Testis (tissue), 2 donors: ENCODE measurements at regions not wholly inside any gene's neighbourhood (a gene's known extent, or its start where the extent isn't known, plus 50 kb on each side); places are given as distances from the start of the nearest gene placed in this dataset.

Source experiments
- DNase-seq: peaks from one replicate; pipeline ENCODE4 v3.0.0-alpha.2; 2019
- H3K27ac ChIP-seq, 2 donors: fragments of 200-600 bp; sonication (generic); one replicate each; pipeline ENCODE4 v1.5.1; 2019
- H3K27me3 ChIP-seq: fragments of 200-600 bp; sonication (generic); one replicate; pipeline ENCODE4 v1.5.1; 2019
- H3K36me3 ChIP-seq: fragments of 200-600 bp; sonication (generic); one replicate; pipeline ENCODE4 v1.5.1; 2017; ENCODE audit warnings: low read depth; ENCODE audit errors: missing control alignments
- H3K4me1 ChIP-seq: fragments of 200-600 bp; sonication (generic); one replicate; pipeline ENCODE4 v1.5.1; 2019
- H3K4me3 ChIP-seq, 2 donors: fragments of 200-600 bp; sonication (generic); one replicate each; pipeline ENCODE4 v1.5.1; 2017 to 2019
- H3K9me3 ChIP-seq: fragments of 200-600 bp; sonication (generic); one replicate; pipeline ENCODE4 v1.5.1; 2017
- POLR2A ChIP-seq: fragments of 450-650 bp; IDR thresholded peaks from one replicate; pipeline ENCODE4 v1.6.1; 2017; ENCODE audit warnings: antibody characterized with exemption, mild to moderate bottlenecking, moderate library complexity
- WGBS, 2 donors: methylation state at CpG; one replicate each; pipeline ENCODE4 v1.1.5; 2018; 5-methylcytosine and 5-hydroxymethylcytosine counted together
- intact Hi-C: fragments of 100-400 bp; cut with DNase I; formaldehyde crosslinking; loops from one replicate; pipeline ENCODE4 v1.15.1; 2023; ENCODE audit warnings: low total_unique reads
- TF ChIP-seq, protein P1 (sequence below), 3 experiments: fragments of 450-650 bp in 2 of 3; fragments of 200-600 bp in 1 of 3; sonication (generic) in 1 of 3; IDR thresholded peaks; one replicate each; pipeline ENCODE4 v1.5.1; 2016 to 2019; ENCODE audit warnings: antibody characterized with exemption in 3 of 3, mild to moderate bottlenecking in 2 of 3, moderate library complexity in 1 of 3

DNA sequence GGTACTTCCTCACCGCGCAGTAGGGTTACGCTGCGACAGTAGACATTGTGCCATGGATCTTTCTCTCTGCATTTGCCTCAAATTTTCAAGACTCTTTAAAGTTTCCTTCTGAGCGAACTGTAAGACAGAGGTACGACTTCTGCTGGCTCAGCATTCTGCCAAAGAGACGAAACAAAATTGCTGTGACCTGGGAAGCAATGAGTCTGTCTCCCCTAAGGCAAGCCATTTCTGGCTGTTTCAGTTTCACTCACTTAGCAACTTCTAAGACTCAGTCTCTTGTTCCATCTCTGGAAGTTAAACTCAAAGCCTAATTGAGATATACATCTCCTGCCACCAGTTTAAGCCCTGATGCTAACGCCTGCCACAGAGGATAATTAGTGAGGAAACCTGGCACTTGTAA, 510.9 kb upstream of the DAB1 start:
- Histone ChIP-seq H3K4me1 (no peaks in the 10 kb centered on the region), H3K36me3 (no peaks in the 10 kb centered on the region), H3K27me3 (no peaks in the 10 kb centered on the region), H3K9me3 (no peaks in the 10 kb centered on the region), H3K4me3 (no peak overlapping the region), H3K27ac (no peak overlapping the region)
- intact Hi-C loops, result no loop called here
- DNase-seq, result no peak
- TF ChIP-seq, protein P1, sequence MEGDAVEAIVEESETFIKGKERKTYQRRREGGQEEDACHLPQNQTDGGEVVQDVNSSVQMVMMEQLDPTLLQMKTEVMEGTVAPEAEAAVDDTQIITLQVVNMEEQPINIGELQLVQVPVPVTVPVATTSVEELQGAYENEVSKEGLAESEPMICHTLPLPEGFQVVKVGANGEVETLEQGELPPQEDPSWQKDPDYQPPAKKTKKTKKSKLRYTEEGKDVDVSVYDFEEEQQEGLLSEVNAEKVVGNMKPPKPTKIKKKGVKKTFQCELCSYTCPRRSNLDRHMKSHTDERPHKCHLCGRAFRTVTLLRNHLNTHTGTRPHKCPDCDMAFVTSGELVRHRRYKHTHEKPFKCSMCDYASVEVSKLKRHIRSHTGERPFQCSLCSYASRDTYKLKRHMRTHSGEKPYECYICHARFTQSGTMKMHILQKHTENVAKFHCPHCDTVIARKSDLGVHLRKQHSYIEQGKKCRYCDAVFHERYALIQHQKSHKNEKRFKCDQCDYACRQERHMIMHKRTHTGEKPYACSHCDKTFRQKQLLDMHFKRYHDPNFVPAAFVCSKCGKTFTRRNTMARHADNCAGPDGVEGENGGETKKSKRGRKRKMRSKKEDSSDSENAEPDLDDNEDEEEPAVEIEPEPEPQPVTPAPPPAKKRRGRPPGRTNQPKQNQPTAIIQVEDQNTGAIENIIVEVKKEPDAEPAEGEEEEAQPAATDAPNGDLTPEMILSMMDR (IDR thresholded peaks at IDR 0.05), result no peak
- no peak for TF ChIP-seq POLR2A
- 71 to 80% methylated on average over 8 of the region's 8 CpGs for whole genome bisulfite sequencing, 2 donors

DNA sequence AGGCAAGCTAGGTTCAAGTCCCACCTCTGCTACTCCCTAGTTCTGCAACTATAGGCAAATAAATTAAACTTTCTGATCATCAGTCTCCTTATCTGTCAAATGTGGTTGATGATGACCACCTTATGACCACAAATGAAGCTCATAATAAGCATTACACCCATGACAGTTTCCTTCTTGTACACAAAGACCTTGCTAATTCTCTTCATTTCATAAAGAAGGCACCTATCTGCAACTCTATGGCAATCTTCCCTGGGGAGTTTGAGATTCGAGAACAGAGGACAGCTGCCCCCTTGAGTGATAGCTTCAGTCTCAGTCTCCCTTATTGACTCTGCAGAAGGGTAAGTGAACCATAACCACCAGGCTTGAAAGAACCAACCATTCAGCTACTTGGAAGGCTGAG, 503.1 kb upstream of the DAB1 start:
- H3K9me3 ChIP-seq, result no peaks in the 10 kb centered on the region
- TF ChIP-seq, protein P1 (IDR thresholded peaks at IDR 0.05), result no peak
- no peak for TF ChIP-seq POLR2A
- DNase-seq, result no peak
- H3K4me3 ChIP-seq, result no peak overlapping the region
- no peaks in the 10 kb centered on the region for H3K4me1 ChIP-seq
- intact Hi-C loops, result loop anchor here (5.0 kb wide), 1 partner anchor 220 kb away; no protein-coding TSS in a partner anchor
- H3K36me3 ChIP-seq, result no peaks in the 10 kb centered on the region
- WGBS, 2 donors, result 68 to 82% methylated on average over 1 of the region's 1 CpG
- H3K27me3 ChIP-seq, result no peaks in the 10 kb centered on the region
- H3K27ac ChIP-seq, result no peak overlapping the region

DNA sequence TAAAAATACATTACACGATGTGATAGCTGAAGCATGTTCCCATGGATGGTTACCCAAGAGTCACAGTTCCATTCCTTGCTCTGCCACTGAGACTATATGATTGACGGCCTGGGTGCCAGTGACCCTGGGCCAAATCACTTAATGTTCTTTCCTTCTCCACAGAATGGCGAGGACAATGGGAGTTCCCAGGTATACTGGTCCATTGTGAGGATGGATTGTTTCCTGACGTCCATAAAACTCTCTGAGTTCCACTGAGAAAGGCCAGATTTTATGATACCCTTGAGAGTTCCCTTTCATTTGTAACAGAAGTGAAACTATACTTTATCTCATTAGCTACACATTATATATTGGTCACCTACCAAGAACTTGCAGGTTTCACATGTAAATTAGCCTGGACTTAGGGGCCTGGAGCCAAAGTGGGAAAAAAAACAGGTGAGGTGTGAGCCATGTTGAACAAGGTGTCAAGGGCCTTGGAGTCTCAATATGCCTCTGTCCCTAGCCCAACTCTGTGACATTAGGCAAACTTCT, 502.2 kb upstream of the DAB1 start:
- Histone ChIP-seq H3K9me3 (no peaks in the 10 kb centered on the region), H3K27ac (no peak overlapping the region), H3K4me1 (no peaks in the 10 kb centered on the region), H3K4me3 (no peak overlapping the region), H3K36me3 (no peaks in the 10 kb centered on the region), H3K27me3 (no peaks in the 10 kb centered on the region)
- no peak for TF ChIP-seq POLR2A
- TF ChIP-seq, protein P1 (IDR thresholded peaks at IDR 0.05), result no peak
- WGBS, 2 donors, result 85 to 86% methylated on average over 4 of the region's 4 CpGs
- intact Hi-C loops, result loop anchor here (5.0 kb wide), 1 partner anchor 219 kb away; no protein-coding TSS in a partner anchor
- DNase-seq, result no peak

DNA sequence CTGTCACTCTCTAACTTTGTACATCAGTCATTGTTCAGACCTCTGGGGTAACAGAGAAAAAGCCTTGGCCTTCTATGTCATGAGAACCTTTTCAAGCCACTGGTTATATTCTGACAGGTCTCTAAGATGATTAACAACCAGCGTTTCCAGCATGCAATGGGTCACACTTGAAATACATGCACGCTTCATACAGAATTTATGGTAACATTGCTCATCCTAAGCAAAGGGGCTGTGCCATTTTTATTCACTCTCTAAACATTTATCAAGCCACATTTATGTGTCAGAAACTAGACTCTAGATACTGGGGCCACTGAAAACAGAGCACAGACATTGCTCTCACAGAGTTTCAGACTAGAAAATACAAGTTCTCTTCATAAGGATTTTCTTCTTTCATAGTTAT, 501.4 kb upstream of the DAB1 start:
- no peaks in the 10 kb centered on the region for H3K36me3 ChIP-seq
- intact Hi-C loops, result loop anchor here (5.0 kb wide), 1 partner anchor 218 kb away; no protein-coding TSS in a partner anchor
- TF ChIP-seq, protein P1 (IDR thresholded peaks at IDR 0.05), result no peak
- TF ChIP-seq POLR2A, result no peak
- no peak for DNase-seq
- H3K4me3 ChIP-seq, result no peak overlapping the region
- H3K9me3 ChIP-seq, result no peaks in the 10 kb centered on the region
- H3K27ac ChIP-seq, result no peak overlapping the region
- no peaks in the 10 kb centered on the region for H3K4me1 ChIP-seq
- 80 to 85% methylated on average over 2 of the region's 2 CpGs for WGBS, 2 donors
- no peaks in the 10 kb centered on the region for H3K27me3 ChIP-seq

DNA sequence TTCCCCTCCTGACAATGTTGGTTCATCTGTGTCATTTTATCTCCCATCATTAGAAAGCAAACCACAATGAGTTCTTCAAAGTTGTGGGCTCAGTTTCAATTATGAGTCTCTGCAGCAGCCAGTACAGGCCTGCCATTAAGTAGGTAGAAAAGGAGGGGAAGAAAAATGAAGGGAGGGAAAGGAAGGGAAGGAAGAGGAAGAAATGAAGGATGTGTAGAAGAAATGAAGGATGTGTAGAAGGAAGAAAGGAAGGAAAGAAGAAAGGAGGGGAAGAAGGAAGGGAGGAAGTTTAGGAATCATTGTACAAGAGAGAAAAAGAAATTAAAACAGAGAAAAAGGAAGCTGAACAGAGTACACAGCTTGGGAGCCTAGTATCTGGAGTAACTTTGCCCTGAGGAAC, 498.3 kb upstream of the DAB1 start:
- TF ChIP-seq, protein P1 (IDR thresholded peaks at IDR 0.05), result no peak
- no peak for TF ChIP-seq POLR2A
- H3K4me1 ChIP-seq, result no peaks in the 10 kb centered on the region
- no peak overlapping the region for H3K4me3 ChIP-seq
- intact Hi-C loops, result no loop called here
- no peak overlapping the region for H3K27ac ChIP-seq
- no peaks in the 10 kb centered on the region for H3K36me3 ChIP-seq
- H3K27me3 ChIP-seq, result no peaks in the 10 kb centered on the region
- no peak for DNase-seq
- no peaks in the 10 kb centered on the region for H3K9me3 ChIP-seq
